ELF-1 (cell line): ENCODE measurements at regions not wholly inside any gene's neighbourhood (a gene's known extent, or its start where the extent isn't known, plus 50 kb on each side); places are given as distances from the start of the nearest gene placed in this dataset.

Source experiments
- DNase-seq: peaks from one replicate; pipeline ENCODE4 v3.0.0-alpha.2; 2016; ENCODE audit warnings: low read depth, low spot score

GRCh38 chr10:118175148-118175547 lies 128.4 kb upstream of the RAB11FIP2 start:
- no peak for DNase-seq

GRCh38 chr10:118173296-118173695 lies 126.6 kb upstream of the RAB11FIP2 start:
- DNase-seq, result no peak

GRCh38 chr10:118171861-118172260 lies 125.1 kb upstream of the RAB11FIP2 start:
- no peak for DNase-seq

GRCh38 chr10:118167056-118167700 lies 120.4 kb upstream of the RAB11FIP2 start:
- no peak for DNase-seq

GRCh38 chr10:118163217-118163616 lies 116.5 kb upstream of the RAB11FIP2 start:
- DNase-seq, result no peak

- DNase-seq, result no peak
Observed at GRCh38 chr10:118161461-118162246, 114.9 kb upstream of the RAB11FIP2 start.

- no peak for DNase-seq
Observed at GRCh38 chr10:118153287-118153686, 106.5 kb upstream of the RAB11FIP2 start.

GRCh38 chr10:118151461-118151860 lies 104.7 kb upstream of the RAB11FIP2 start:
- peak; percentile 21 for DNase-seq

- DNase-seq, result no peak
Observed at GRCh38 chr10:118148247-118148646, 101.5 kb upstream of the RAB11FIP2 start.

- no peak for DNase-seq
Observed at GRCh38 chr10:118145256-118145655, 98.5 kb upstream of the RAB11FIP2 start.

GRCh38 chr10:118141471-118141870 lies 94.7 kb upstream of the RAB11FIP2 start:
- no peak for DNase-seq

GRCh38 chr10:118139321-118139720 lies 92.6 kb upstream of the RAB11FIP2 start:
- no peak for DNase-seq

GRCh38 chr10:118128675-118129074 lies 81.9 kb upstream of the RAB11FIP2 start:
- no peak for DNase-seq

- DNase-seq, result no peak
Observed at GRCh38 chr10:118118716-118119115, 72.0 kb upstream of the RAB11FIP2 start.

- DNase-seq, result peak; percentile 72
Observed at GRCh38 chr10:118116715-118117449, 70.1 kb upstream of the RAB11FIP2 start.

GRCh38 chr10:118116362-118116714 lies 69.6 kb upstream of the RAB11FIP2 start:
- no peak for DNase-seq

GRCh38 chr10:118115701-118116100 lies 69.0 kb upstream of the RAB11FIP2 start:
- no peak for DNase-seq

GRCh38 chr10:118114992-118115391 lies 68.3 kb upstream of the RAB11FIP2 start:
- DNase-seq, result no peak

- no peak for DNase-seq
Observed at GRCh38 chr10:118112543-118113125, 65.9 kb upstream of the RAB11FIP2 start.

GRCh38 chr10:118110750-118111149 lies 64.0 kb upstream of the RAB11FIP2 start:
- DNase-seq, result no peak

GRCh38 chr10:118108194-118109026 lies 61.7 kb upstream of the RAB11FIP2 start:
- DNase-seq, result no peak
